H1 (cell line): ENCODE measurements at regions not wholly inside any gene's neighbourhood (a gene's known extent, or its start where the extent isn't known, plus 50 kb on each side); places are given as distances from the start of the nearest gene placed in this dataset.

ENCODE experiments used
- CTCF ChIA-PET: fragments of 300-600 bp; sonication (Branson Sonifier 250); formaldehyde crosslinking; loops from one replicate; lab custom pipeline; 2021; ENCODE audit not compliant: partially characterized antibody; lab: Charles Lee
- POLR2A ChIA-PET: fragments of 300-600 bp; sonication (Branson Sonifier 250); formaldehyde crosslinking; loops from one replicate; lab custom pipeline; 2021; ENCODE audit warnings: inconsistent platforms; ENCODE audit not compliant: partially characterized antibody; lab: Charles Lee
- DNase-seq, 2 experiments: peaks; one replicate each; pipeline versions ENCODE4 v3.0.0 to v3.0.0-alpha.2; 2010 to 2022; ENCODE audit warnings: low spot score in 2 of 2, low read depth in 1 of 2, mixed read lengths in 1 of 2
- FAIRE-seq: peaks from 2 replicates; lab custom pipeline; 2011; peaks lifted over from hg19 to GRCh38; lab: Jason Lieb, UNC
- H2AFZ ChIP-seq: 2 replicates; pipeline ENCODE4 v1.8.1; 2012; ENCODE audit warnings: low read length, inconsistent platforms
- H2AK5ac ChIP-seq: 2 replicates; pipeline ENCODE4 v1.6.1; 2013; ENCODE audit warnings: low read depth, low read length
- H2BK120ac ChIP-seq: replicated peaks from 2 replicates; pipeline ENCODE3; 2013; ENCODE audit warnings: low read depth, low read length, inconsistent platforms
- H2BK12ac ChIP-seq: 2 replicates; pipeline ENCODE4 v1.6.1; 2013; ENCODE audit warnings: low read depth, low read length
- H2BK15ac ChIP-seq: 2 replicates; pipeline ENCODE4 v1.6.1; 2013; ENCODE audit warnings: low read length
- H2BK20ac ChIP-seq: 2 replicates; pipeline ENCODE4 v1.6.1; 2013; ENCODE audit warnings: low read length
- H2BK5ac ChIP-seq: 2 replicates; pipeline ENCODE4 v1.6.1; 2013; ENCODE audit warnings: low read depth, low read length
- H3K14ac ChIP-seq: 2 replicates; pipeline ENCODE4 v1.6.1; 2013; ENCODE audit warnings: inconsistent platforms; ENCODE audit not compliant: insufficient read length
- H3K18ac ChIP-seq: 2 replicates; pipeline ENCODE4 v1.6.1; 2013; ENCODE audit warnings: low read length; ENCODE audit errors: extremely low read depth
- H3K23ac ChIP-seq: 2 replicates; pipeline ENCODE4 v1.6.1; 2013; ENCODE audit warnings: inconsistent platforms; ENCODE audit not compliant: insufficient read length
- H3K23me2 ChIP-seq: 2 replicates; pipeline ENCODE4 v1.6.1; 2013; ENCODE audit warnings: low read depth, low read length
- H3K27ac ChIP-seq: 2 replicates; pipeline ENCODE4 v1.6.1; 2011; ENCODE audit warnings: low read depth, low read length, inconsistent platforms
- H3K27me3 ChIP-seq, 4 experiments: replicated peaks in 1 of 4; 1 replicate in 1 of 4; 2 replicates in 3 of 4; pipeline versions ENCODE4 v1.6.1 to v1.8.1; 2011 to 2013; ENCODE audit warnings: low read length in 3 of 4, mild to moderate bottlenecking in 3 of 4, inconsistent platforms in 2 of 4, mixed read lengths in 2 of 4, moderate library complexity in 1 of 4; ENCODE audit not compliant: control insufficient read depth in 3 of 4, insufficient read depth in 3 of 4; ENCODE audit errors: extremely low read depth in 1 of 4
- H3K36me3 ChIP-seq, 4 experiments: 2 replicates each; pipeline versions ENCODE4 v1.6.1 to v1.8.1; 2011 to 2013; ENCODE audit warnings: mild to moderate bottlenecking in 4 of 4, low read length in 3 of 4, moderate library complexity in 2 of 4, control low read depth in 1 of 4, inconsistent platforms in 1 of 4; ENCODE audit not compliant: insufficient read depth in 4 of 4, control insufficient read depth in 2 of 4
- H3K4ac ChIP-seq: replicated peaks from 2 replicates; pipeline ENCODE3; 2013; ENCODE audit warnings: low read length, low read depth, mixed read lengths, inconsistent platforms; ENCODE audit not compliant: insufficient read length
- H3K4me1 ChIP-seq, 4 experiments: replicated peaks in 1 of 4; 1 replicate in 1 of 4; 2 replicates in 3 of 4; pipeline versions ENCODE4 v1.6.1 to v1.8.1; 2011 to 2013; ENCODE audit warnings: low read length in 3 of 4, inconsistent platforms in 2 of 4, mixed read lengths in 1 of 4; ENCODE audit not compliant: insufficient read depth in 4 of 4, control insufficient read depth in 3 of 4
- H3K4me2 ChIP-seq, 2 experiments: 2 replicates each; pipeline versions ENCODE4 v1.6.1 to v1.8.1; 2011 to 2013; ENCODE audit warnings: low read depth in 2 of 2, low read length in 2 of 2, control low read depth in 1 of 2, inconsistent platforms in 1 of 2, mild to moderate bottlenecking in 1 of 2; ENCODE audit not compliant: insufficient read depth in 1 of 2
- H3K4me3 ChIP-seq, 4 experiments: fragments of 200-600, 300-600 bp in 1 of 4; sonication (generic), shearing (Covaris generic), sonication (Bioruptor Twin) in 1 of 4; 2 replicates each; pipeline versions ENCODE4 v1.5.1 to v1.8.1; 2011 to 2016; ENCODE audit warnings: low read length in 4 of 4, low read depth in 3 of 4, control low read depth in 2 of 4, inconsistent platforms in 2 of 4, mild to moderate bottlenecking in 2 of 4, mixed read lengths in 1 of 4, moderate library complexity in 1 of 4; ENCODE audit not compliant: insufficient read depth in 2 of 4; ENCODE audit errors: extremely low read depth in 1 of 4
- H3K56ac ChIP-seq: replicated peaks from 2 replicates; pipeline ENCODE3; 2013; ENCODE audit warnings: low read depth, mild to moderate bottlenecking, mixed read lengths, low read length, inconsistent platforms; ENCODE audit not compliant: insufficient read length
- H3K79me1 ChIP-seq: 2 replicates; pipeline ENCODE4 v1.6.1; 2013; ENCODE audit warnings: low read depth, low read length, control low read depth
- H3K79me2 ChIP-seq, 2 experiments: 2 replicates each; pipeline versions ENCODE4 v1.6.1 to v1.8.1; 2012 to 2013; ENCODE audit warnings: low read length in 2 of 2, mild to moderate bottlenecking in 2 of 2, inconsistent platforms in 1 of 2; ENCODE audit not compliant: insufficient read depth in 2 of 2, control insufficient read depth in 1 of 2
- H3K9ac ChIP-seq, 4 experiments: replicated peaks in 1 of 4; 1 replicate in 1 of 4; 2 replicates in 3 of 4; pipeline versions ENCODE4 v1.6.1 to v1.8.1; 2011 to 2013; ENCODE audit warnings: low read depth in 3 of 4, low read length in 3 of 4, control low read depth in 2 of 4, mild to moderate bottlenecking in 2 of 4, moderate library complexity in 2 of 4, inconsistent platforms in 1 of 4; ENCODE audit errors: extremely low read depth in 1 of 4
- H3K9me3 ChIP-seq, 2 experiments: 2 replicates each; pipeline versions ENCODE4 v1.6.1 to v1.8.1; 2012 to 2013; ENCODE audit warnings: mild to moderate bottlenecking in 2 of 2, moderate library complexity in 2 of 2, control low read depth in 1 of 2, inconsistent platforms in 1 of 2, low read depth in 1 of 2, low read length in 1 of 2, mixed read lengths in 1 of 2; ENCODE audit not compliant: insufficient read depth in 2 of 2
- H4K20me1 ChIP-seq, 2 experiments: replicated peaks in 1 of 2; 2 replicates each; pipeline versions ENCODE3 to v1.8.1; 2011 to 2013; ENCODE audit warnings: inconsistent platforms in 2 of 2, low read length in 2 of 2, mild to moderate bottlenecking in 1 of 2; ENCODE audit not compliant: insufficient read depth in 2 of 2, control insufficient read depth in 1 of 2
- H4K5ac ChIP-seq: 2 replicates; pipeline ENCODE4 v1.6.1; 2013; ENCODE audit warnings: low read length, low read depth, mixed read lengths, inconsistent platforms; ENCODE audit not compliant: insufficient read length
- H4K8ac ChIP-seq: 2 replicates; pipeline ENCODE4 v1.8.0; 2013; ENCODE audit warnings: mild to moderate bottlenecking, moderate library complexity, low read length, inconsistent platforms; ENCODE audit not compliant: insufficient read depth; ENCODE audit errors: extremely low read depth
- H4K91ac ChIP-seq: replicated peaks from 2 replicates; pipeline ENCODE3; 2013; ENCODE audit warnings: low read length, mixed read lengths, inconsistent platforms; ENCODE audit not compliant: insufficient read length
- JUN ChIP-seq: IDR thresholded peaks from 2 replicates; pipeline ENCODE4 v1.6.1; 2011; ENCODE audit warnings: low read depth, mild to moderate bottlenecking, improper control_type of control experiment, low read length
- SP2 ChIP-seq: IDR thresholded peaks from 2 replicates; pipeline ENCODE4 v1.6.1; 2012; ENCODE audit warnings: mild to moderate bottlenecking, low read length, inconsistent platforms
- TAF1 ChIP-seq: IDR thresholded peaks from 2 replicates; pipeline ENCODE4 v1.6.1; 2011; ENCODE audit warnings: mild to moderate bottlenecking, low read depth, low read length
- TAF7 ChIP-seq: optimal IDR thresholded peaks from 2 replicates; pipeline ENCODE3; 2011; ENCODE audit warnings: low read depth, mild to moderate bottlenecking, inconsistent platforms, low read length, moderate library complexity, borderline replicate concordance
- WGBS, 2 experiments: shearing (Covaris generic) in 1 of 2; methylation state at CpG; one replicate each; pipeline versions ENCODE4 v1.1.6 to v1.1.7; 2013 to 2015; ENCODE audit warnings: low lambda C conversion rate in 2 of 2, mixed read lengths in 2 of 2, inconsistent platforms in 1 of 2, low coverage in 1 of 2, missing lambda C conversion rate in 1 of 2; ENCODE audit not compliant: insufficient replicate concordance in 2 of 2, insufficient coverage in 1 of 2, insufficient read length in 1 of 2; ENCODE audit errors: extremely low coverage in 1 of 2, missing lambda C conversion rate in 1 of 2; 5-methylcytosine and 5-hydroxymethylcytosine counted together

GRCh38 chr6:139970591-139970991 lies 596.1 kb upstream of the CITED2 start:
- TF ChIP-seq JUN, result no peak
- no peak for TF ChIP-seq TAF1
- no peak for TF ChIP-seq TAF7
- TF ChIP-seq SP2, result no peak
- no peak overlapping the region for H4K91ac ChIP-seq
- no peak overlapping the region for H3K14ac ChIP-seq
- FAIRE-seq (no peak), DNase-seq (no peak)
- no peak overlapping the region for H3K4ac ChIP-seq
- H3K23me2 ChIP-seq, result no peaks in the 10 kb centered on the region
- H3K4me2 ChIP-seq, result no peak overlapping the region
- no peak overlapping the region for H3K4me3 ChIP-seq
- H4K20me1 ChIP-seq, result no peaks in the 10 kb centered on the region
- ChIA-PET CTCF (no interaction called here), POLR2A (no interaction called here)
- H3K27me3 ChIP-seq, result no peaks in the 10 kb centered on the region
- no peak overlapping the region for H3K27ac ChIP-seq
- no peak overlapping the region for H3K23ac ChIP-seq
- H4K8ac ChIP-seq, result no peak overlapping the region
- H3K36me3 ChIP-seq, result no peaks in the 10 kb centered on the region
- no peaks in the 10 kb centered on the region for H3K79me2 ChIP-seq
- no peaks in the 10 kb centered on the region for H3K9me3 ChIP-seq
- H3K9ac ChIP-seq, result no peak overlapping the region
- H4K5ac ChIP-seq, result no peak overlapping the region
- H2BK120ac ChIP-seq, result no peak overlapping the region
- no peak overlapping the region for H3K18ac ChIP-seq
- no peak overlapping the region for H2BK12ac ChIP-seq
- H2AFZ ChIP-seq, result no peak overlapping the region
- 77% methylated on average over 1 of the region's 1 CpG; no CpG with 5 or more reads in 1 of the 2 experiments for WGBS, 2 experiments
- H3K79me1 ChIP-seq, result no peaks in the 10 kb centered on the region
- no peak overlapping the region for H2AK5ac ChIP-seq
- no peak overlapping the region for H2BK20ac ChIP-seq
- no peak overlapping the region for H2BK5ac ChIP-seq
- H2BK15ac ChIP-seq, result no peak overlapping the region
- H3K4me1 ChIP-seq, result peaks cover 0 to under 1% (median 0%) of the 10 kb centered on the region in 4 experiments; a peak in 1 of 7 replicates
- H3K56ac ChIP-seq, result no peak overlapping the region
